ENCODE measurements at regions not wholly inside any gene's neighbourhood (a gene's known extent, or its start where the extent isn't known, plus 50 kb on each side); places are given as distances from the start of the nearest gene placed in this dataset.

- TF ChIP-seq, protein P1, sequence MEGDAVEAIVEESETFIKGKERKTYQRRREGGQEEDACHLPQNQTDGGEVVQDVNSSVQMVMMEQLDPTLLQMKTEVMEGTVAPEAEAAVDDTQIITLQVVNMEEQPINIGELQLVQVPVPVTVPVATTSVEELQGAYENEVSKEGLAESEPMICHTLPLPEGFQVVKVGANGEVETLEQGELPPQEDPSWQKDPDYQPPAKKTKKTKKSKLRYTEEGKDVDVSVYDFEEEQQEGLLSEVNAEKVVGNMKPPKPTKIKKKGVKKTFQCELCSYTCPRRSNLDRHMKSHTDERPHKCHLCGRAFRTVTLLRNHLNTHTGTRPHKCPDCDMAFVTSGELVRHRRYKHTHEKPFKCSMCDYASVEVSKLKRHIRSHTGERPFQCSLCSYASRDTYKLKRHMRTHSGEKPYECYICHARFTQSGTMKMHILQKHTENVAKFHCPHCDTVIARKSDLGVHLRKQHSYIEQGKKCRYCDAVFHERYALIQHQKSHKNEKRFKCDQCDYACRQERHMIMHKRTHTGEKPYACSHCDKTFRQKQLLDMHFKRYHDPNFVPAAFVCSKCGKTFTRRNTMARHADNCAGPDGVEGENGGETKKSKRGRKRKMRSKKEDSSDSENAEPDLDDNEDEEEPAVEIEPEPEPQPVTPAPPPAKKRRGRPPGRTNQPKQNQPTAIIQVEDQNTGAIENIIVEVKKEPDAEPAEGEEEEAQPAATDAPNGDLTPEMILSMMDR (IDR thresholded peaks at IDR 0.05; ENCODE audit: low read depth, low read length, poor library complexity, severe bottlenecking) = no peak
- no peak for TF ChIP-seq EZH2phosphoT487 (IDR thresholded peaks at IDR 0.05; ENCODE audit: borderline replicate concordance, low read length)
These were observed 146.6 kb upstream of the P2RY1 start for GRCh38 chr3:152688313-152688712.
